GM12878 (cell line): ENCODE measurements at regions not wholly inside any gene's neighbourhood (a gene's known extent, or its start where the extent isn't known, plus 50 kb on each side); places are given as distances from the start of the nearest gene placed in this dataset.

Experiments used
- ATF7 ChIP-seq: fragments of 450-650 bp; IDR thresholded peaks from 2 replicates; pipeline ENCODE4 v1.6.1; 2016; ENCODE audit warnings: low read depth, mild to moderate bottlenecking
- BACH1 ChIP-seq: fragments of 450-650 bp; IDR thresholded peaks from 2 replicates; pipeline ENCODE4 v1.6.1; 2017; ENCODE audit warnings: mild to moderate bottlenecking, borderline replicate concordance
- BMI1 ChIP-seq: fragments of 450-650 bp; IDR thresholded peaks from 2 replicates; pipeline ENCODE4 v1.6.1; 2016; ENCODE audit warnings: mild to moderate bottlenecking, moderate library complexity, borderline replicate concordance
- CBFB ChIP-seq: IDR thresholded peaks from 2 replicates; pipeline ENCODE4 v1.6.1; 2016; ENCODE audit warnings: antibody characterized with exemption, low read depth
- DPF2 ChIP-seq: fragments of 450-650 bp; IDR thresholded peaks from 2 replicates; pipeline ENCODE4 v1.6.1; 2017; ENCODE audit warnings: mild to moderate bottlenecking
- EP300 ChIP-seq, 2 experiments: fragments of 150-350 bp in 1 of 2; IDR thresholded peaks; 2 replicates each; pipeline ENCODE4 v1.6.1; 2011 to 2012; ENCODE audit warnings: low read depth in 2 of 2, low read length in 2 of 2, borderline replicate concordance in 1 of 2, improper control_type of control experiment in 1 of 2, inconsistent platforms in 1 of 2; ENCODE audit not compliant: control insufficient read depth in 1 of 2
- IKZF1 ChIP-seq: fragments of 450-650 bp; conservative IDR thresholded peaks from 2 replicates; pipeline ENCODE4 v1.6.1; 2017; ENCODE audit warnings: antibody characterized with exemption, mild to moderate bottlenecking
- IRF4 ChIP-seq: IDR thresholded peaks from 2 replicates; pipeline ENCODE4 v1.6.1; 2011; ENCODE audit warnings: low read depth, low read length
- KAT2A ChIP-seq: conservative IDR thresholded peaks from 2 replicates; pipeline ENCODE4 v1.6.1; 2011; ENCODE audit warnings: low read depth, low read length; ENCODE audit not compliant: control insufficient read depth
- MEF2B ChIP-seq: fragments of 450-650 bp; IDR thresholded peaks from 2 replicates; pipeline ENCODE4 v1.6.1; 2018; ENCODE audit warnings: mild to moderate bottlenecking, moderate library complexity; ENCODE audit not compliant: partially characterized antibody, poor library complexity, severe bottlenecking
- MYB ChIP-seq: fragments of 150-350 bp; IDR thresholded peaks from 2 replicates; pipeline ENCODE4 v1.6.1; 2014; ENCODE audit warnings: mild to moderate bottlenecking, low read depth, low read length, borderline replicate concordance
- NFYB ChIP-seq: IDR thresholded peaks from 2 replicates; pipeline ENCODE4 v1.6.1; 2011; ENCODE audit warnings: low read depth, mild to moderate bottlenecking, low read length, improper control_type of control experiment, moderate library complexity; ENCODE audit not compliant: insufficient read depth
- PML ChIP-seq: IDR thresholded peaks from 2 replicates; pipeline ENCODE4 v1.6.1; 2012; ENCODE audit warnings: low read length, inconsistent platforms
- STAT3 ChIP-seq: IDR thresholded peaks from 2 replicates; pipeline ENCODE4 v1.6.1; 2011; ENCODE audit warnings: low read depth, low read length, improper control_type of control experiment
- SUZ12 ChIP-seq: fragments of 200-600 bp; sonication (generic); IDR thresholded peaks from one replicate; pipeline ENCODE4 v1.6.1; 2018; ENCODE audit warnings: antibody characterized with exemption, mild to moderate bottlenecking; ENCODE audit not compliant: unreplicated experiment
- TBL1XR1 ChIP-seq: IDR thresholded peaks from 2 replicates; pipeline ENCODE4 v1.6.1; 2012; ENCODE audit warnings: low read depth, low read length, improper control_type of control experiment
- ZNF24 ChIP-seq: fragments of 450-650 bp; IDR thresholded peaks from 2 replicates; pipeline ENCODE4 v1.6.1; 2017; ENCODE audit warnings: antibody characterized with exemption, mild to moderate bottlenecking
- TF ChIP-seq, protein P1 (sequence below): IDR thresholded peaks from 2 replicates; pipeline ENCODE4 v1.6.1; 2011; ENCODE audit warnings: low read depth, mild to moderate bottlenecking, low read length, moderate library complexity, borderline replicate concordance; ENCODE audit errors: extremely low read depth
- TF ChIP-seq, protein P2 (sequence below): fragments of 450-650 bp; IDR thresholded peaks from 2 replicates; pipeline ENCODE4 v1.6.1; 2017; ENCODE audit warnings: mild to moderate bottlenecking, moderate library complexity
- TF ChIP-seq, protein P3 (sequence below): IDR thresholded peaks from 2 replicates; pipeline ENCODE4 v1.6.1; 2012; ENCODE audit warnings: low read depth, low read length, improper control_type of control experiment
- TF ChIP-seq, protein P4 (sequence below): fragments of 450-650 bp; IDR thresholded peaks from 2 replicates; pipeline ENCODE4 v1.6.1; 2017; ENCODE audit warnings: low read depth, mild to moderate bottlenecking, moderate library complexity

DNA sequence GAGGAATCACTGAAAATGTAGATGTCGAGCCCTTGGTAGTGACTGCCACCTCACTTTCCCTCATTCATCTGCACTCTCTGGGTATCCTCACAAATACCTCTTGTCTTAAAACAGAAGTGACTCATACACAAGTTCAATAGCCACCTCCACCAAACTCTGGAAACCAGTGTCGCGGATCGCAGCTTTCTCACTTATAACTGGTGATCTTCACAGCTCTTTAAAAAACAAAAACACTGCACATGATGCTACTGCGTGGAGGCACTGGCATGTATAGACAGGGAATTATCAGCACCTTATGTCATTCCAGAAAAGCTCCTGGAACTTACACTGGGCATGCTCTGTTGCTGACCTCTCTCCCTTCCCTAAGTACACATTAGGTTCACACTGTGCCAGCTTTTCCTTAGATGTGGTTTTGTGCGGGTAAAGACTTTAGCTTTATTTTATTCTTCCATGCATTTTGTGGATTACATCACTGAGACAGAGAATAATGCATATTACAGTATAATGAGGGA, 425.5 kb upstream of the CADM1 start (continued):
- TF ChIP-seq, protein P1, sequence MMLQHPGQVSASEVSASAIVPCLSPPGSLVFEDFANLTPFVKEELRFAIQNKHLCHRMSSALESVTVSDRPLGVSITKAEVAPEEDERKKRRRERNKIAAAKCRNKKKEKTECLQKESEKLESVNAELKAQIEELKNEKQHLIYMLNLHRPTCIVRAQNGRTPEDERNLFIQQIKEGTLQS: no peak
- TF ChIP-seq SUZ12 (no peak), ZNF24 (no peak), EP300 (IDR thresholded peaks at IDR 0.05; ENCODE audit: borderline replicate concordance in 1 of 2, control insufficient read depth in 1 of 2, low read depth in 2 of 2, low read length in 2 of 2) (peak; percentile 60 to 85), MYB (no peak), IRF4 (0 out of 2 replicates have a peak, but pooled peaks have one; percentile 39), ATF7 (peak; percentile 84), IKZF1 (peak; percentile 86), BMI1 (no peak), DPF2 (peak; percentile 76), STAT3 (no peak), BACH1 (no peak), KAT2A (no peak), TBL1XR1 (no peak), PML (no peak), CBFB (no peak), NFYB (no peak), MEF2B (no peak)
- TF ChIP-seq, protein P2, sequence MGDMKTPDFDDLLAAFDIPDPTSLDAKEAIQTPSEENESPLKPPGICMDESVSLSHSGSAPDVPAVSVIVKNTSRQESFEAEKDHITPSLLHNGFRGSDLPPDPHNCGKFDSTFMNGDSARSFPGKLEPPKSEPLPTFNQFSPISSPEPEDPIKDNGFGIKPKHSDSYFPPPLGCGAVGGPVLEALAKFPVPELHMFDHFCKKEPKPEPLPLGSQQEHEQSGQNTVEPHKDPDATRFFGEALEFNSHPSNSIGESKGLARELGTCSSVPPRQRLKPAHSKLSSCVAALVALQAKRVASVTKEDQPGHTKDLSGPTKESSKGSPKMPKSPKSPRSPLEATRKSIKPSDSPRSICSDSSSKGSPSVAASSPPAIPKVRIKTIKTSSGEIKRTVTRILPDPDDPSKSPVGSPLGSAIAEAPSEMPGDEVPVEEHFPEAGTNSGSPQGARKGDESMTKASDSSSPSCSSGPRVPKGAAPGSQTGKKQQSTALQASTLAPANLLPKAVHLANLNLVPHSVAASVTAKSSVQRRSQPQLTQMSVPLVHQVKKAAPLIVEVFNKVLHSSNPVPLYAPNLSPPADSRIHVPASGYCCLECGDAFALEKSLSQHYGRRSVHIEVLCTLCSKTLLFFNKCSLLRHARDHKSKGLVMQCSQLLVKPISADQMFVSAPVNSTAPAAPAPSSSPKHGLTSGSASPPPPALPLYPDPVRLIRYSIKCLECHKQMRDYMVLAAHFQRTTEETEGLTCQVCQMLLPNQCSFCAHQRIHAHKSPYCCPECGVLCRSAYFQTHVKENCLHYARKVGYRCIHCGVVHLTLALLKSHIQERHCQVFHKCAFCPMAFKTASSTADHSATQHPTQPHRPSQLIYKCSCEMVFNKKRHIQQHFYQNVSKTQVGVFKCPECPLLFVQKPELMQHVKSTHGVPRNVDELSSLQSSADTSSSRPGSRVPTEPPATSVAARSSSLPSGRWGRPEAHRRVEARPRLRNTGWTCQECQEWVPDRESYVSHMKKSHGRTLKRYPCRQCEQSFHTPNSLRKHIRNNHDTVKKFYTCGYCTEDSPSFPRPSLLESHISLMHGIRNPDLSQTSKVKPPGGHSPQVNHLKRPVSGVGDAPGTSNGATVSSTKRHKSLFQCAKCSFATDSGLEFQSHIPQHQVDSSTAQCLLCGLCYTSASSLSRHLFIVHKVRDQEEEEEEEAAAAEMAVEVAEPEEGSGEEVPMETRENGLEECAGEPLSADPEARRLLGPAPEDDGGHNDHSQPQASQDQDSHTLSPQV: no peak
- TF ChIP-seq, protein P3, sequence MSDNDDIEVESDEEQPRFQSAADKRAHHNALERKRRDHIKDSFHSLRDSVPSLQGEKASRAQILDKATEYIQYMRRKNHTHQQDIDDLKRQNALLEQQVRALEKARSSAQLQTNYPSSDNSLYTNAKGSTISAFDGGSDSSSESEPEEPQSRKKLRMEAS: no peak
- TF ChIP-seq, protein P4, sequence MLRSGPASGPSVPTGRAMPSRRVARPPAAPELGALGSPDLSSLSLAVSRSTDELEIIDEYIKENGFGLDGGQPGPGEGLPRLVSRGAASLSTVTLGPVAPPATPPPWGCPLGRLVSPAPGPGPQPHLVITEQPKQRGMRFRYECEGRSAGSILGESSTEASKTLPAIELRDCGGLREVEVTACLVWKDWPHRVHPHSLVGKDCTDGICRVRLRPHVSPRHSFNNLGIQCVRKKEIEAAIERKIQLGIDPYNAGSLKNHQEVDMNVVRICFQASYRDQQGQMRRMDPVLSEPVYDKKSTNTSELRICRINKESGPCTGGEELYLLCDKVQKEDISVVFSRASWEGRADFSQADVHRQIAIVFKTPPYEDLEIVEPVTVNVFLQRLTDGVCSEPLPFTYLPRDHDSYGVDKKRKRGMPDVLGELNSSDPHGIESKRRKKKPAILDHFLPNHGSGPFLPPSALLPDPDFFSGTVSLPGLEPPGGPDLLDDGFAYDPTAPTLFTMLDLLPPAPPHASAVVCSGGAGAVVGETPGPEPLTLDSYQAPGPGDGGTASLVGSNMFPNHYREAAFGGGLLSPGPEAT: peak; percentile 86
